ENCODE measurements at regions not wholly inside any gene's neighbourhood (a gene's known extent, or its start where the extent isn't known, plus 50 kb on each side); places are given as distances from the start of the nearest gene placed in this dataset.

DNA sequence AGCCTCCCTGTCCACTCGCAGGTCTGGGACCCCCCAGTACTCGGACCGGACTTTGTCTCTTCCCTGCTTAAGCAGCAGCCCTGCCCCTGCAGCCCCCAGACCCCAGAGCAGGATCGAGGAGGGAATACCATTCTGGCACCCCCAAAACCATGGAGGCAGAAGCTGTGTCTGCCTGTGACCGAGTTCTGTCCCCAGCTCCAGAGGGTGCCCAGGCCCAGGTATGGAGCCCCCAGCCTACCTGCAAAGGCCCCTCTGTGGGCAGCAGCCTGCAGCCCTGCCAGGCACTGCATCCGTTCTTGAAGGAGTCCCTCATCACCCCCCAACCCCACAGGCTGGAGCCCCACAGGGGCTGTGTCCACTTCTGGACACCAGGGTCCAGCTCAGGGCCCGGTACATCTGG, 163.8 kb downstream of the BRD1 start:
- TF ChIP-seq EZH2 (IDR thresholded peaks at IDR 0.05; ENCODE audit: borderline replicate concordance, insufficient read depth, low read depth, low read length, poor library complexity, severe bottlenecking): no peak
- TF ChIP-seq, protein P1, sequence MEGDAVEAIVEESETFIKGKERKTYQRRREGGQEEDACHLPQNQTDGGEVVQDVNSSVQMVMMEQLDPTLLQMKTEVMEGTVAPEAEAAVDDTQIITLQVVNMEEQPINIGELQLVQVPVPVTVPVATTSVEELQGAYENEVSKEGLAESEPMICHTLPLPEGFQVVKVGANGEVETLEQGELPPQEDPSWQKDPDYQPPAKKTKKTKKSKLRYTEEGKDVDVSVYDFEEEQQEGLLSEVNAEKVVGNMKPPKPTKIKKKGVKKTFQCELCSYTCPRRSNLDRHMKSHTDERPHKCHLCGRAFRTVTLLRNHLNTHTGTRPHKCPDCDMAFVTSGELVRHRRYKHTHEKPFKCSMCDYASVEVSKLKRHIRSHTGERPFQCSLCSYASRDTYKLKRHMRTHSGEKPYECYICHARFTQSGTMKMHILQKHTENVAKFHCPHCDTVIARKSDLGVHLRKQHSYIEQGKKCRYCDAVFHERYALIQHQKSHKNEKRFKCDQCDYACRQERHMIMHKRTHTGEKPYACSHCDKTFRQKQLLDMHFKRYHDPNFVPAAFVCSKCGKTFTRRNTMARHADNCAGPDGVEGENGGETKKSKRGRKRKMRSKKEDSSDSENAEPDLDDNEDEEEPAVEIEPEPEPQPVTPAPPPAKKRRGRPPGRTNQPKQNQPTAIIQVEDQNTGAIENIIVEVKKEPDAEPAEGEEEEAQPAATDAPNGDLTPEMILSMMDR (IDR thresholded peaks at IDR 0.05): no peak
